NOMO-1 treated with DMSO at 0.1 percent for 48 hours (cell line): ENCODE measurements at regions not wholly inside any gene's neighbourhood (a gene's known extent, or its start where the extent isn't known, plus 50 kb on each side); places are given as distances from the start of the nearest gene placed in this dataset.

ENCODE experiments used
- DNase-seq: peaks from one replicate; lab custom pipeline; 2025; ENCODE audit not compliant: unreplicated experiment; lab: John Stamatoyannopoulos, UW

GRCh38 chr6:23002044-23002619 is 432.8 kb downstream of the HDGFL1 start:
- no peak for DNase-seq

DNA sequence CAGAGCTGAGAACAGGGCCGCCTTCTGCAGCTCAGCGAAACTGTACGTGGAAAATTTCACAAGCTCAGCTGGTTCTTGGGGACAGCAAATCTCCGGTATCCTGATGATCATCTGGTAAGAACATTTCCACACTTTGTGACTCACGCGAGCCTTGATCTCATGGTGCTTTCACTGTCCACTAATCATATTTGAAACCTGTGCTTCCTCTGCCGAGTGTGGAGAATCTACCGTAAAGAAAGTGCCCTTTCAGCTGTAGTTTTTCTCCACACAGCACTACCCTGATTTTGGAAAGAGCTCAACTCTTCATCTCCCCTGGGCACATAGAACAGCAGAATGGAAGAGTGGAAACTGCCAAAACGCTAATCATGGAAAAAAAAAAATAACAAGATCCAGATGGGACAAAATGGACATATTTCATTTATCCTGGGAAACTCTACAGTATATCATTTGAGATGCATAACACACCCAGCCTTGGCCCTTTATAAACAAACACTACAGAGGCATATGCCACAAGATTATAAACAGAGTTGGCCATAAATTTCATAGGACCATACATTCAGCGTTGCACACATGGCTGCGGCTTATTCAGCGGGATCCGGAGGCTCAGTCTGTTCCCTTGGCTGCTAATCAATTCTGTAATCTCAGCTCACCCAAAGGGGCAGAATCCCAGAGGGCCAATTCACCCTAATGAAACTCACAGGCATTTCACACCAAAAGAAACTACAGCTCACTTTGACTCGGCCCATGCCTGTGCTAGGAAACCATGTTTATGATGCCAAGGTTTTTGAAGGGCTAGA is 434.5 kb downstream of the HDGFL1 start:
- DNase-seq: no peak

DNA sequence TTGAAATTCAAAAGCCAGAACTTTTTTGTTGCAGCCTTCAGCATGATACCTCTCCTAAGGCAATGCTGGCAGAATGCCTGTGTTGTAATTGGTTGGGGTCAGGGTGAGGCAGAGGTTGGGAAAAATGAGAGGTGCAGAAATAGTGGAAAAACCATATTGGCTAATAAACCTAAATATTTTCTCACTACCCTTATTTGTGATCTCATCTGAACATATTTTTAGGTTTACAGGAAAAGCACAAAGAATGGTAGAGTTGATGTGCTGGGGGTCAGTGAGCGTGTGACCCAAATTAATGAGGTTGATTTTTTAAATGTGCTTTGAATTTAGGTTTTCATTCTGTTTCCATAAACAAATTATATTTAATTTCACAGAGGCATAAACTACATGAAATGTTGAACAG is 437.3 kb downstream of the HDGFL1 start:
- no peak for DNase-seq

DNA sequence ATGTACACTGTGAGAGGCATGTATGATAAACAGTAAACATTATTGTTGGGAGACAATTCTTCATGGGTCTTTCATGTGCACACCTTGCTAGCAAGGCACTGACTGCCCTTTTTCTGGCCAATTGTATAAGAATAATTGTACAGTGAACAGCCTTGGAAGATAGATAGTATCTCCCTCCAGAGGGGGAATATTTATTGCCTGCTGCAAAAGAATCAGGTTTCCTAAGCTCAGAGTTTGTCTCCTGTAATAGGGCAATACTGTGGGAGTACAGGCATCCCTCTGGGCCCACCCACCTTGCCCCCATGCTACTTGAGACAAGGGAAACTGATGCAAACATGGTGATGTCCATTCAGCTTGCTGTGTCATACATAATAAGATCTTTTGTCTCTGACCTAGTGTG is 442.2 kb downstream of the HDGFL1 start:
- no peak for DNase-seq

DNA sequence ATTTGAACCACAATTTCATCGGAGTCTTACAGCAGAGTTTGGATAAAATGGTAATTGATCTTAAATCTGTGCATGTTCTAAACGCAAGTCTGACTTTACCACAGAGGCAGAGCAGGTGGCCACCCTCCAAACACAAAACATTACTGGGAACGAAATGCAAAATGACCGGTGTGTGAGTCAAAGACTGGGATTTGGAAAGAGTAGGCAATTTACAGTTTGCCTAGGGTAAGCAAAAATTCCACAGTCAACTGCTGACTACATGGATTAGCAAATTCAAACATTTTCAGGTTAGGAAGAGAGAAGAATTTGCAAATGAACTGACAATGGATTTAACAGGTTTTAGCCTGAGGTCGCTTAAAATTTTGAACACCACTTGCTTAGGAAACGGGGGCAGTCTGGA is 444.4 kb downstream of the HDGFL1 start:
- DNase-seq: no peak

- DNase-seq: no peak
Observed at GRCh38 chr6:23016696-23017095, 447.3 kb downstream of the HDGFL1 start.

- no peak for DNase-seq
Observed at GRCh38 chr6:23021487-23021886, 452.1 kb downstream of the HDGFL1 start.

DNA sequence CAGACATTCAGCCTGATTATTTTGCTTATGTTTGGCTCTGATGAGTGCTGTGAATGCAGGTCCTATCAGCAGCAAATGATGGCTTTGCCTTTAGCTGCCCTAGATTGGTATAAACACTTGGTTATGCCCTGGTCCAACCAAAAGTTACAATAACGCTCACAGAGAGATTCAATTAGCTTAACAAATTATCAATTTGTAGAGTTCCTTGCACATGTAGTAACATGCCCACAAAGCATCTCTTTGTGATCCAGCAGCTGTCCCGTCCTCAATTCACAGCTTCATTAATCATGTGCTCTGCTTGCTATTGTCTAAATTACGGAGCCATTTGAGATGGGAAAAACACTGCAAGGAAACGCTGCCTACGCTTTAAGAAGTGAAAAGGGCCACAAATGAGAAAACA is 457.9 kb downstream of the HDGFL1 start:
- DNase-seq: no peak

DNA sequence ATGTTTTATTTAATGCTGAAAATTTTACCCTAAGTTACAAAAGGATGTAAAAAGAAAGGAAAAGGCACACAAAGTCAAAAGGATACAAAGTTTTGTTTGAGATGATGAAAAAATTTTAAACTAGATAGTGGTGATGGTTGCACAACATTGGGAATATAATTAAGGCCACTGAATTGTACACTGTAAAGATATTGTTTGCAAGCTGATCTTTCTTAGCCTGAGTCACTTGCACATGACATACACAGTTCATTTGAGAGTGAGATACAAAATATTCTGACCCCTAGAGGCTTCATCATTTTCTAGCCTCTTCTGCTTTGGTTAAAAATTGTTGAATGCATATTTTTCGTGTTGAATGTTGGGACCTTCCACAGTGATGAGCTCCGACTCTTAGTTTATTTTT is 462.6 kb downstream of the HDGFL1 start:
- no peak for DNase-seq

- no peak for DNase-seq
Observed at GRCh38 chr6:23034926-23035325, 465.6 kb downstream of the HDGFL1 start.

GRCh38 chr6:23036406-23036983 is 467.1 kb downstream of the HDGFL1 start:
- DNase-seq: no peak

GRCh38 chr6:23040899-23041298 is 471.5 kb downstream of the HDGFL1 start:
- DNase-seq: no peak

DNA sequence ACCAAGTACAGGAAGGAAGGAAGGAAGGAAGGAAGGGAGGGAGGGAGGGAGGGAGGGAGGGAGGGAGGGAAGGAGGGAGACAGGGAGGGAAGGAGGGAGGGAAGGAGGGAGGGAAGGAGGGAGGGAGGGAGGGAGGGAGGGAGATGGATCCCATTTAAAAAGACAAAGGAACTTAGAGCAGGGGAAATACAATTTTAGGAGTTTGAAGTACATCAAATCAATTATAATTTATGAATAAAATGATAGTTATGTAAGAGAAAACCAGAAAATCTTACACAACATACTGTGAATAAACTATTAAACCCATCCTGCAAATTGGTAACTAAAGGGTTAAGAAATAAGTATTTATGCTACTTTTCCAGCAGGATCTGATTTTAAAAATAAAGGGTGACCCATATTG is 475.9 kb downstream of the HDGFL1 start:
- DNase-seq: no peak

DNA sequence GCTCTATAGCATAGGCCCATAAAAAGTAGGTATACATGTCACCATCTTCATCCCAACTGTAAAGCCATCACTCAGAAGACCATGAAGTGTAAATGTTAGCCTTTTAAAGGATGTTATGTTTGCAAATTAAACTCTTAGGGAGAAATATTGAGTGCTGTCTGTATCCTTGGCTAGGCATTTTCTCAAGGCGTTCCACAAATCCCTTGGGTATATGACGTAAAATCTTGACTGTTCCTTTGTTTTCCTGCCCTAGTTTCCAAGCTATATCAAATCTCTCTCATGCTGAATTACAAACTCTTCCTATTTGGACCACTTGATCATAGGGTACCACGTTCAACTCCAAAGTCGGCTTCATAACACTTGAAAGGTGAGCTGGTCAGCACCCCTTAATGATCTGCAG is 486.2 kb downstream of the HDGFL1 start:
- DNase-seq: no peak

DNA sequence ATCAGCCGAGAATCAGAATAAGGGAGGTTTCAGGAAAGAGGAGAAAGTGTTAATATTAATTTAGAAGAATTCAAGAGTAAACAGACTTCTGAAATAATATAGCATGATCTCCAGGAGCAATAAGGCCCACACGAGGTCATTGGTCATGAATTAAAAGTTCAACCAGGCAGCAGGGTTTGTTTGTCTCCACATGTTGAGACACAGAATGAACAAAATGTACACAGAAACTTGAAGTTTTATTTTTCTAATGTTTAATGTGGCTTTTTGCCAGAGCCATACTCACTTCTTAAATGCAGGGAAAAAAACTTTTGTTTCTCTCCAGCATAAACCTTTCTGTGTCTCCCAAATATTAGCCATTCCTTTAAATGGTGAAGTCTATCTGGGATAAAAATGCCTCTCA is 504.5 kb downstream of the HDGFL1 start:
- DNase-seq: no peak

DNA sequence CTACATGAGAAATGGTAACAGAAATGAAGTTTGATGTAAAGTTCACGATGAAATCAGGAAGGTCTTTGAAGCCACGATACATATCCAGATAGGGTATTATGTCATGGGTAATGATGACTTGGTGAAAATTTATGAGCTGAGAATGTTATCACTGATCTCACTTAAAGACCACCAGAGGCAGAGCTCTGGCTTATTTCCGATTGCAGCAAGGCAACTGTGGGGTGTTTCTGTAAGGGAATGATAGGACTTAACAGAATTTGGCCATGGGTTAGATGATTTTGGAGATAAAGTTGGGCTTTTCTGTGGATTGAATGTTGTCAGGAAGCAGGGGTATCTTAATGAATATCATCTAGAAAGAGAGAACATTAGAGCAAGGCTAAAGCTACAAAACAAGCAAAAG is 508.4 kb downstream of the HDGFL1 start:
- DNase-seq: no peak

GRCh38 chr6:23081701-23082100 is 512.3 kb downstream of the HDGFL1 start:
- no peak for DNase-seq

- DNase-seq: no peak
Observed at GRCh38 chr6:23086100-23086499, 516.7 kb downstream of the HDGFL1 start.

- DNase-seq: no peak
Observed at GRCh38 chr6:23087471-23087870, 518.1 kb downstream of the HDGFL1 start.

DNA sequence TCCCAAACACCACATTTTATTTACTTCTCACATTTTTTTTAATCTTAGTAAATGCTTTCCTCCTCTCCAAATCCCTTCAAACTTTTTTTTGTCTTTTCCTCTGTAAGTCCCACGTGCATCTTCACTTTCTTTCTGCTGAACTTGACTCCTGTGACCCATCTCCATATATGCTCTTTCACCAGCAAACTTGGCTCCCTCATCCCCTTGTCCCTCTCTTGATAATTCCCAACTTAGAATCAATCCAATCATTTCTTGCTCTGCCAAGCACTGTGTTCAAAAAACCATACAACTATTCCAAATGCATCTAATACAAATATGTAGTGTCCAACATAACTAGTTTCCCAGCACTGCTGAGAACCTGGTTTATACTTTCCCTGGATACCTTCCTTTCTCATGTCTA is 519.4 kb downstream of the HDGFL1 start:
- DNase-seq: no peak

DNA sequence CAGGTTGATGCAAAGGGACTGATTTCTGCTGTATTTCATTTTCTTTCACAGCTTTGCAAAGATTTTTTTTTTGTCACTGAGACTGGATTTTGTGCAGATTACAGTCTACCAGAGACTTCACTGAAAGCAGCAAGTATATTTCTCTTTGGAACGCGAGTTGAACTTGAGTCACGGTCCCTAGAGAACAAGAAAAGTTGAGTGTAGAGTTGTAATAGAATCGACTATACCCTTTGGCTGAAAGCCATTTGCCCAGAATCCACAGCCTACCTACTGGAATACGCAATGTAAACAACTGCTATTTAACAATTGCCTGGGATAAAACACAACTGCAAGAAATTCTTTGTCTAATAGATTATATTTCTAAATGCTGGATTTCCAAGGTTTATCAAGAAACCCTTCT is 520.6 kb downstream of the HDGFL1 start:
- DNase-seq: no peak

- DNase-seq: no peak
Observed at GRCh38 chr6:23091795-23092194, 522.4 kb downstream of the HDGFL1 start.

DNA sequence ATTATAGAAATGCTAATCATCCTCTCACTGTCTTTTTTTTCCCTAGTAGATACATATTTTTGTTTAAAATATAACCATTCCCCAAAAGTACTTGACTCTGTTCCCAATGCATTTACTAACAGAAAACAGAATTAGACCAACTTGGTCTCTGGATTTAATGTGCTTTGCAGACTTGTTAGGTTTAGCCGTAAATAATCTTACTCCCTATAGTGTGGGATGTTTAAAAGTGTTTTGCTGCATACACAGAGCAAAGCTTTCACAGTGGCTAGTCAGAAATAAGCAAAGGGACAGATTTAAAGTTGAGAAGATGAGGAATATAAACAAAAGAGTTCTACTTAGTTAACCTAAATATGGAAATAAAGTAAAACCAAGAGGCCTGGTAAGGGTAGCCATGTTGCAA is 527.5 kb downstream of the HDGFL1 start:
- DNase-seq: no peak
